Trophoblast cell (in vitro differentiated cells and primary cell): ENCODE measurements at regions not wholly inside any gene's neighbourhood (a gene's known extent, or its start where the extent isn't known, plus 50 kb on each side); places are given as distances from the start of the nearest gene placed in this dataset.
"Not testable (repeated sequence)": the region's sequence is repeated elsewhere in the genome, so short reads cannot be mapped to it uniquely, and the experiment has no call there.

ENCODE experiments used
- DNase-seq, 2 donors: peaks; one replicate each; pipeline ENCODE4 v3.0.0-alpha.2; 2016
- H2AFZ ChIP-seq: 2 replicates; pipeline ENCODE4 v1.6.1; 2013; ENCODE audit warnings: low read length, moderate library complexity, mild to moderate bottlenecking; ENCODE audit not compliant: insufficient read depth, poor library complexity
- H2AK5ac ChIP-seq: 2 replicates; pipeline ENCODE4 v1.6.1; 2013; ENCODE audit warnings: mild to moderate bottlenecking, low read length
- H2BK120ac ChIP-seq: 2 replicates; pipeline ENCODE4 v1.6.1; 2013; ENCODE audit warnings: low read length, mild to moderate bottlenecking, moderate library complexity; ENCODE audit not compliant: insufficient read depth, poor library complexity
- H2BK12ac ChIP-seq: 2 replicates; pipeline ENCODE4 v1.6.1; 2013; ENCODE audit warnings: mild to moderate bottlenecking, low read length, moderate library complexity
- H2BK5ac ChIP-seq: 2 replicates; pipeline ENCODE4 v1.6.1; 2013; ENCODE audit warnings: low read length, low read depth, moderate library complexity, mild to moderate bottlenecking; ENCODE audit not compliant: poor library complexity
- H3K14ac ChIP-seq: 2 replicates; pipeline ENCODE4 v1.6.1; 2013; ENCODE audit warnings: mild to moderate bottlenecking, low read length
- H3K18ac ChIP-seq: 2 replicates; pipeline ENCODE4 v1.6.1; 2013; ENCODE audit warnings: mild to moderate bottlenecking, low read length
- H3K23ac ChIP-seq: 2 replicates; pipeline ENCODE4 v1.6.1; 2013; ENCODE audit warnings: low read length
- H3K27ac ChIP-seq: 2 replicates; pipeline ENCODE4 v1.5.1; 2013; ENCODE audit warnings: low read depth, mild to moderate bottlenecking, inconsistent platforms, low read length, moderate library complexity
- H3K27me3 ChIP-seq: 2 replicates; pipeline ENCODE4 v1.6.1; 2013; ENCODE audit warnings: inconsistent platforms, mild to moderate bottlenecking, low read length, moderate library complexity; ENCODE audit not compliant: insufficient read depth
- H3K36me3 ChIP-seq, 2 experiments: 1 replicate in 1 of 2; 2 replicates in 1 of 2; pipeline ENCODE4 v1.6.1; 2013; ENCODE audit warnings: low read length in 2 of 2, mild to moderate bottlenecking in 2 of 2, moderate library complexity in 1 of 2; ENCODE audit not compliant: insufficient read depth in 2 of 2, control insufficient read depth in 1 of 2
- H3K4ac ChIP-seq: 2 replicates; pipeline ENCODE4 v1.6.1; 2013; ENCODE audit warnings: low read depth, mild to moderate bottlenecking, low read length, moderate library complexity
- H3K4me1 ChIP-seq, 2 experiments: 1 replicate in 1 of 2; 2 replicates in 1 of 2; pipeline ENCODE4 v1.6.1; 2013; ENCODE audit warnings: low read length in 2 of 2, mild to moderate bottlenecking in 2 of 2, moderate library complexity in 1 of 2; ENCODE audit not compliant: insufficient read depth in 2 of 2, control insufficient read depth in 1 of 2
- H3K4me2 ChIP-seq: 2 replicates; pipeline ENCODE4 v1.6.1; 2013; ENCODE audit warnings: inconsistent platforms, mild to moderate bottlenecking, low read length, moderate library complexity
- H3K4me3 ChIP-seq: 2 replicates; pipeline ENCODE4 v1.5.1; 2013; ENCODE audit warnings: mild to moderate bottlenecking, low read depth, low read length, inconsistent platforms
- H3K79me1 ChIP-seq: one replicate; pipeline ENCODE4 v1.6.1; 2013; ENCODE audit warnings: low read length
- H3K79me2 ChIP-seq: 2 replicates; pipeline ENCODE4 v1.6.1; 2013; ENCODE audit warnings: low read length, mild to moderate bottlenecking; ENCODE audit not compliant: control insufficient read depth, insufficient read depth, poor library complexity
- H3K9ac ChIP-seq: 2 replicates; pipeline ENCODE4 v1.6.1; 2013; ENCODE audit warnings: mild to moderate bottlenecking, low read length
- H3K9me3 ChIP-seq: 2 replicates; pipeline ENCODE4 v1.6.1; 2013; ENCODE audit warnings: low read depth, mild to moderate bottlenecking, control low read depth, inconsistent platforms, low read length; ENCODE audit not compliant: insufficient read depth
- H4K12ac ChIP-seq: 2 replicates; pipeline ENCODE4 v1.6.1; 2013; ENCODE audit warnings: low read depth, mild to moderate bottlenecking, low read length, moderate library complexity
- H4K8ac ChIP-seq: 2 replicates; pipeline ENCODE4 v1.6.1; 2013; ENCODE audit warnings: low read depth, mild to moderate bottlenecking, low read length, moderate library complexity
- H4K91ac ChIP-seq: one replicate; pipeline ENCODE4 v1.6.1; 2013; ENCODE audit warnings: low read depth, mild to moderate bottlenecking, low read length, moderate library complexity
- WGBS: extraction: QIAGEN DNeasy Blood & Tissue Kit; methylation state at CpG from one replicate; pipeline ENCODE4 v1.1.7; 2013; ENCODE audit warnings: missing lambda C conversion rate; ENCODE audit not compliant: insufficient read length, insufficient coverage; ENCODE audit errors: extremely low coverage; 5-methylcytosine and 5-hydroxymethylcytosine counted together

DNA sequence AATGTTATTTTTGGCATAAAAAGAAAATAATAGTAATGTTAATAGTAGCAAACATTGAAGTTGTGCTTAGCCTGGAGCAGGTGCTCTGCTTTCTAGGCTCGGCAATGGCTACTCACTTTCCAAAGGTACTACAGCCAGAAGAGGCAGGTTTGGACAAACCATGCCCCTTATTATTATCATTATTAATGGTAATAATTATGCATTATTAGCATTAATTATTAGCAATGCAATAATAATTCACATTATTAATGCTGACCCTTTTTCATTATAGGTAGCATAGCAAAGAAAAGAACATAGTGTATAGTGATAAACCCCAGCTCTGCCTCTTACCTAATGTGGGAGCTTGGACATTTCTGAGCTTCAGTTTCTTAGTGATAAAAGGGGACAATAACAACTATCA, 171.4 kb downstream of the EDEM1 start:
- H2BK120ac ChIP-seq, result no peak overlapping the region
- no peak overlapping the region for H4K8ac ChIP-seq
- H4K91ac ChIP-seq, result no peak overlapping the region
- H2AFZ ChIP-seq, result no peak overlapping the region
- H3K79me1 ChIP-seq, result no peaks in the 10 kb centered on the region
- no peak overlapping the region for H2BK5ac ChIP-seq
- DNase-seq, result no peak
- no peaks in the 10 kb centered on the region for H3K27me3 ChIP-seq
- H3K4me1 ChIP-seq, result peaks cover 0 to 2% of the 10 kb centered on the region in 2 experiments
- H3K4ac ChIP-seq, result no peak overlapping the region
- no peaks in the 10 kb centered on the region for H3K36me3 ChIP-seq
- H3K18ac ChIP-seq, result no peak overlapping the region
- H3K9me3 ChIP-seq, result no peaks in the 10 kb centered on the region
- H3K79me2 ChIP-seq, result no peaks in the 10 kb centered on the region
- no peak overlapping the region for H4K12ac ChIP-seq
- H3K4me3 ChIP-seq, result no peak overlapping the region
- no peak overlapping the region for H2AK5ac ChIP-seq
- H3K27ac ChIP-seq, result no peak overlapping the region
- no peak overlapping the region for H3K14ac ChIP-seq
- no peak overlapping the region for H2BK12ac ChIP-seq
- WGBS, result no CpG with 5 or more reads among the region's 1 CpG
- no peak overlapping the region for H3K23ac ChIP-seq
- no peak overlapping the region for H3K4me2 ChIP-seq
- H3K9ac ChIP-seq, result no peak overlapping the region

DNA sequence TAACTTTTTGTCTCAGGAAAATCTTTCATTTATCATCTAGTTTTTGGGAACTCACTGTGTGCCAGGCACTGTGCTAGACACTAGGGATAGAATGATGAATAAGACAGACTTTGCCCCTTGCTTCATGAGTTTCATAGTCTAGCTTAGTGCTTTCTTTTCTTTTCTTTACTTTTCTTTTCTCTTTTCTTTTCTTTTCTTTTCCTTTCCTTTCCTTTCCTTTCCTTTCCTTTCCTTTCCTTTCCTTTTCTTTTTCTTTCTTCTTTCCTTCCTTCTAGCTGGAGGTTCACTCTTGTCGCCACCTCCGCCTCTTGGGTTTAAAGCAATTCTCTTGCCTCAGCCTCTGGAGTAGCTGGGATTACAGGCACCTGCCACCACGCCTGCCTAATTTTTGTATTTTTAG, 172.9 kb downstream of the EDEM1 start:
- Histone ChIP-seq H4K8ac (no peak overlapping the region), H2BK120ac (no peak overlapping the region), H3K79me1 (no peaks in the 10 kb centered on the region), H2AK5ac (no peak overlapping the region), H3K18ac (no peak overlapping the region), H3K4me2 (no peak overlapping the region), H3K4me3 (no peak overlapping the region), H3K27ac (no peak overlapping the region), H3K4me1 (peaks cover 0 to 2% of the 10 kb centered on the region in 2 experiments), H2BK12ac (no peak overlapping the region), H3K9me3 (no peaks in the 10 kb centered on the region), H2AFZ (no peak overlapping the region), H3K4ac (no peak overlapping the region), H3K79me2 (no peaks in the 10 kb centered on the region), H3K36me3 (no peaks in the 10 kb centered on the region), H3K9ac (no peak overlapping the region), H3K27me3 (no peaks in the 10 kb centered on the region), H3K23ac (no peak overlapping the region), H3K14ac (no peak overlapping the region), H4K91ac (no peak overlapping the region), H2BK5ac (no peak overlapping the region), H4K12ac (no peak overlapping the region)
- no CpG with 5 or more reads among the region's 3 CpGs for WGBS
- no peak for DNase-seq

DNA sequence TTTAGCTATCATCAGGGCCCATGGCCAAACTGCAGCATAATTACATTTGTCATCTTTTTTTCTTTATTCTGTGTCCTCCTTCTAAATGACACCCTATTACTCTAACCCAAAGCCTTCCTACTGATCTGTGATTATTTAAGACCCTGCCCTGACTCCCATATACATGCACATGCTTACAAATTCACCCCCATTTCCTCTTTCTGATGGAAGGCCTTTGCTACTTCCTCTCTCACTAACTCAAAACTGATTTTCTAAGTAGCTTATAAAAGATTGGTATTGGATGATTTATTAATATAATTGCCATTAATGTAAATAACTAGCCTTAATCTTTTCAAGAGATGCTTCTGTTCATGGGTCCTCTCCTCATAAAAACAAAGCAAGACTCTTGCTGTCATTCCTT, 179.2 kb downstream of the EDEM1 start:
- no peaks in the 10 kb centered on the region for H3K9me3 ChIP-seq
- no peaks in the 10 kb centered on the region for H3K79me2 ChIP-seq
- H2AFZ ChIP-seq, result no peak overlapping the region
- no peak overlapping the region for H3K4ac ChIP-seq
- no peak overlapping the region for H2BK120ac ChIP-seq
- H3K4me3 ChIP-seq, result no peak overlapping the region
- H3K14ac ChIP-seq, result no peak overlapping the region
- no peaks in the 10 kb centered on the region for H3K36me3 ChIP-seq
- H4K91ac ChIP-seq, result no peak overlapping the region
- no peak overlapping the region for H2BK5ac ChIP-seq
- H2BK12ac ChIP-seq, result no peak overlapping the region
- no peak overlapping the region for H3K23ac ChIP-seq
- no peak overlapping the region for H3K9ac ChIP-seq
- H3K4me1 ChIP-seq, result no peaks in the 10 kb centered on the region
- H3K79me1 ChIP-seq, result no peaks in the 10 kb centered on the region
- H2AK5ac ChIP-seq, result no peak overlapping the region
- no peak overlapping the region for H3K18ac ChIP-seq
- no peaks in the 10 kb centered on the region for H3K27me3 ChIP-seq
- no peak overlapping the region for H3K4me2 ChIP-seq
- DNase-seq, result no peak
- no peak overlapping the region for H3K27ac ChIP-seq
- no peak overlapping the region for H4K8ac ChIP-seq
- no peak overlapping the region for H4K12ac ChIP-seq

DNA sequence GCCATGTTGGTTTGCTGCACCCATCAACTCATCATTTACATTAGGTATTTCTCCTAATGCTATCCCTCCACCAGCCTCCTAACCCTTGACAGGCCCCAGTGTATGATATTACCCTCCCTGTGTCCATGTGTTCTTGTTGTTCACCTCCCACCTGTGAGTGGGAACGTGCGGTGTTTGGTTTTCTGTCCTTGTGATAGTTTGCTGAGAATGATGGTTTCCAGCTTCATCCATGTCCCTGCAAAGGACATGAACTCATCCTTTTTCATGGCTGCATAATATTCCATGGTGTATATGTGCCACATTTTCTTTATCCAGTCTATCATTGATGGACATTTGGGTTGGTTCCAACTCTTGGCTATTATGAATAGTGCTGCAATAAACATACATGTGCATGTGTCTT, 184.0 kb downstream of the EDEM1 start:
- H4K91ac ChIP-seq, H3K4ac ChIP-seq, H3K9me3 ChIP-seq, H2AFZ ChIP-seq, H3K27ac ChIP-seq, H2BK12ac ChIP-seq, H2BK5ac ChIP-seq, H3K14ac ChIP-seq, H3K4me1 ChIP-seq, DNase-seq, H3K79me2 ChIP-seq, H3K79me1 ChIP-seq, H4K8ac ChIP-seq, H3K27me3 ChIP-seq, H4K12ac ChIP-seq, H2BK120ac ChIP-seq, H3K9ac ChIP-seq, H3K36me3 ChIP-seq, H3K4me2 ChIP-seq, H2AK5ac ChIP-seq, H3K18ac ChIP-seq, H3K4me3 ChIP-seq, H3K23ac ChIP-seq: not testable (repeated sequence)
- WGBS, result no CpG with 5 or more reads among the region's 2 CpGs

DNA sequence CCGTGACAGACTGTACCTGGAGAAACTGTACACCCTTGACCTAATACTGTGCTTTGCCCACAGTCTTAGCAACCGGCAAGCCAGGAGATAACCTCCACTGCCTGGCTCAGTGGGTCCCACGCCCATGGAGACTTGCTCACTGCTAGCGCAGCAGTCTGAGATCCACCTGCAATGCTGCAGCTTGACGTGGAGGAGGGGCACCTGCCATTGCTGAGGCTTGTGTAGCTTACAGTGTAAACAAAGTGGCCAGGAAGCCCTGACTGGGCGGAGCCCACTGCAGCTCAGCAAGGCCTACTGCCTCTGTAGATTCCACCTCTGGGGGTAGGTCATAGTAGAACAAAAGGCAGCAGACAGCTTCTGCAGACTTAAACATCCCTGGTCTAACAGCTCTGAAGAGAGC, 189.3 kb downstream of the EDEM1 start:
- Histone ChIP-seq H3K18ac (no peak overlapping the region), H3K9ac (no peak overlapping the region), H3K9me3 (no peaks in the 10 kb centered on the region), H2AK5ac (no peak overlapping the region), H3K4me3 (no peak overlapping the region), H3K27ac (no peak overlapping the region), H3K4me2 (no peak overlapping the region), H2BK12ac (no peak overlapping the region), H3K27me3 (no peaks in the 10 kb centered on the region), H3K23ac (no peak overlapping the region), H3K4ac (no peak overlapping the region), H2AFZ (no peak overlapping the region), H2BK120ac (no peak overlapping the region), H4K91ac (no peak overlapping the region), H2BK5ac (no peak overlapping the region), H4K8ac (no peak overlapping the region), H4K12ac (no peak overlapping the region), H3K79me1 (no peaks in the 10 kb centered on the region), H3K79me2 (no peaks in the 10 kb centered on the region), H3K36me3 (no peaks in the 10 kb centered on the region), H3K14ac (no peak overlapping the region), H3K4me1 (peaks cover 0 to 2% of the 10 kb centered on the region in 2 experiments)
- DNase-seq, result no peak
- WGBS, result no CpG with 5 or more reads among the region's 6 CpGs
